ENCODE measurements at regions not wholly inside any gene's neighbourhood (a gene's known extent, or its start where the extent isn't known, plus 50 kb on each side); places are given as distances from the start of the nearest gene placed in this dataset.

- TF ChIP-seq CTCF (IDR thresholded peaks at IDR 0.05; ENCODE audit: low read depth, low read length, missing control alignments) = no peak
- DNase-seq (ENCODE audit: low read depth) = no peak
- no peak overlapping the region for H3K4me3 ChIP-seq (ENCODE audit: low read depth, low read length)
These were observed 827.2 kb upstream of the ATXN8OS start for GRCh38 chr13:69280399-69280798.

GRCh38 chr13:69279213-69279612 lies 828.4 kb upstream of the ATXN8OS start:
- TF ChIP-seq CTCF (IDR thresholded peaks at IDR 0.05; ENCODE audit: low read depth, low read length, missing control alignments) = no peak
- no peak for DNase-seq (ENCODE audit: low read depth)
- no peak overlapping the region for H3K4me3 ChIP-seq (ENCODE audit: low read depth, low read length)

GRCh38 chr13:69274231-69274630 lies 833.4 kb upstream of the ATXN8OS start:
- DNase-seq (ENCODE audit: low read depth) = no peak
- no peak for TF ChIP-seq CTCF (IDR thresholded peaks at IDR 0.05; ENCODE audit: low read depth, low read length, missing control alignments)
- no peak overlapping the region for H3K4me3 ChIP-seq (ENCODE audit: low read depth, low read length)

- DNase-seq (ENCODE audit: low read depth) = no peak
- H3K4me3 ChIP-seq (ENCODE audit: low read depth, low read length) = no peak overlapping the region
- no peak for TF ChIP-seq CTCF (IDR thresholded peaks at IDR 0.05; ENCODE audit: low read depth, low read length, missing control alignments)
These were observed 843.0 kb upstream of the ATXN8OS start for GRCh38 chr13:69264362-69265334.

GRCh38 chr13:69243366-69243765 lies 864.3 kb upstream of the ATXN8OS start:
- TF ChIP-seq CTCF (IDR thresholded peaks at IDR 0.05; ENCODE audit: low read depth, low read length, missing control alignments) = no peak
- no peak for DNase-seq (ENCODE audit: low read depth)

GRCh38 chr13:69234171-69234570 lies 873.5 kb upstream of the ATXN8OS start:
- no peak overlapping the region for H3K4me3 ChIP-seq (ENCODE audit: low read depth, low read length)
- no peak for DNase-seq (ENCODE audit: low read depth)
- no peak for TF ChIP-seq CTCF (IDR thresholded peaks at IDR 0.05; ENCODE audit: low read depth, low read length, missing control alignments)

More at GRCh38 chr13:69243366-69243765, 864.3 kb upstream of the ATXN8OS start:
- no peak overlapping the region for H3K4me3 ChIP-seq (ENCODE audit: low read depth, low read length)

Measured in GM12864 (cell line).